ENCODE measurements at regions not wholly inside any gene's neighbourhood (a gene's known extent, or its start where the extent isn't known, plus 50 kb on each side); places are given as distances from the start of the nearest gene placed in this dataset.

- no peak overlapping the region for H3K27ac ChIP-seq (ENCODE audit: extremely low read length, insufficient read depth, low read length)
- no peaks in the 10 kb centered on the region for H3K9me3 ChIP-seq (ENCODE audit: low read length)
- BruUV-seq (replicated peaks), result no TSS peak
- WGBS (ENCODE audit: low lambda C conversion rate), result 0% methylated on average over 3 of the region's 4 CpGs
- H3K79me2 ChIP-seq (ENCODE audit: insufficient read depth, low read length), result no peaks in the 10 kb centered on the region
- TF ChIP-seq HHEX (CRISPR knock-in tag; IDR thresholded peaks at IDR 0.05) (no peak), NFIC (IDR thresholded peaks at IDR 0.05; ENCODE audit: low read length) (no peak), ATF7 (IDR thresholded peaks at IDR 0.05) (no peak), ATF7 (CRISPR knock-in tag; IDR thresholded peaks at IDR 0.05) (no peak)
- in situ Hi-C loops (cut with HindIII; ENCODE audit: extremely low pct_ligation_motif_present, low pct_unique_long_range_greater_than_20kb), result no loop called here
- H3K9ac ChIP-seq (ENCODE audit: insufficient read depth, low read depth, low read length), result no peak overlapping the region
- FAIRE-seq (no peak), ATAC-seq (no peak), DNase-seq (ENCODE audit: low spot score) (no peak)
- no peak overlapping the region for H2AFZ ChIP-seq (ENCODE audit: low read length)
- H3K4me3 ChIP-seq (replicated peaks in 1 of 3; ENCODE audit: insufficient read depth in 1 of 3, low read depth in 2 of 3, low read length in 3 of 3), result no peak overlapping the region
- no peak overlapping the region for H3K4me2 ChIP-seq (ENCODE audit: low read depth, low read length)
- H3K4me1 ChIP-seq (ENCODE audit: insufficient read depth, low read length), result no peaks in the 10 kb centered on the region
- peaks cover 0 to 10% of the 10 kb centered on the region in 2 experiments; a peak in 1 of 5 replicates for H3K27me3 ChIP-seq (ENCODE audit: control insufficient read depth in 1 of 2, insufficient read depth in 2 of 2, low read length in 2 of 2)
- POLR2A ChIA-PET, result no interaction called here
- no peaks in the 10 kb centered on the region for H3K36me3 ChIP-seq (replicated peaks in 1 of 2; ENCODE audit: control insufficient read depth in 1 of 2, insufficient read depth in 2 of 2, low read length in 2 of 2)
- intact Hi-C loops (cut with micrococcal nuclease; ENCODE audit: unreplicated experiment), result no loop called here
- H4K20me1 ChIP-seq (ENCODE audit: insufficient read depth, low read length), result no peaks in the 10 kb centered on the region
- CTCF ChIA-PET (ENCODE audit: low intra/inter-chr PET ratio, low total read pairs), result no interaction called here
These were observed 760.6 kb upstream of the EEF2KMT start for GRCh38 chr16:5858180-5858579.

DNA sequence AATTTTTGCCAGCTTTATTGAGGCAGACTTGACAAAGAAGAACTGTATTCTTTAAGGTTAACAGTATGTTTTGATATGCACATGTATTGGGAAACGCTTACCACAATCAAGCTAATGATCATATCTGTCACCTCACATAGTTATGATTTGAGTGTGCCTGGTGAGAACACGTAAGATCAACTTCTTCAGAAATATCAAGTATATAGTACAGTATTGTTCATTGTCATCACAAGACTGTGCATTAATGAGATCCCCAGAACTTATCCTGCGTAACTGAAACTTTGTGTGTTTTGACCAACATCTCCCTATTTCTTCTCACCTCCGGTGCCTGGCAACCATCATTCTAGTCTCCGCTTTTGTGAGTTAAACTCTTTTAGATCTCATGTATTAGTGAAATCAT is 756.4 kb upstream of the EEF2KMT start:
- Histone ChIP-seq H3K4me1 (ENCODE audit: insufficient read depth, low read length) (no peaks in the 10 kb centered on the region), H2AFZ (ENCODE audit: low read length) (no peak overlapping the region), H3K4me3 (replicated peaks in 1 of 3; ENCODE audit: insufficient read depth in 1 of 3, low read depth in 2 of 3, low read length in 3 of 3) (no peak overlapping the region), H4K20me1 (ENCODE audit: insufficient read depth, low read length) (no peaks in the 10 kb centered on the region), H3K36me3 (replicated peaks in 1 of 2; ENCODE audit: control insufficient read depth in 1 of 2, insufficient read depth in 2 of 2, low read length in 2 of 2) (no peaks in the 10 kb centered on the region), H3K9ac (ENCODE audit: insufficient read depth, low read depth, low read length) (no peak overlapping the region), H3K9me3 (ENCODE audit: low read length) (no peaks in the 10 kb centered on the region), H3K27me3 (ENCODE audit: control insufficient read depth in 1 of 2, insufficient read depth in 2 of 2, low read length in 2 of 2) (peaks cover 0 to 14% of the 10 kb centered on the region in 2 experiments; a peak in 2 of 5 replicates), H3K27ac (ENCODE audit: extremely low read length, insufficient read depth, low read length) (no peak overlapping the region), H3K79me2 (ENCODE audit: insufficient read depth, low read length) (no peaks in the 10 kb centered on the region), H3K4me2 (ENCODE audit: low read depth, low read length) (no peak overlapping the region)
- no peak for DNase-seq (ENCODE audit: low spot score)
- intact Hi-C loops (cut with micrococcal nuclease; ENCODE audit: unreplicated experiment) (no loop called here), in situ Hi-C loops (cut with HindIII; ENCODE audit: extremely low pct_ligation_motif_present, low pct_unique_long_range_greater_than_20kb) (no loop called here)
- no TSS peak for BruUV-seq (replicated peaks)
- WGBS (ENCODE audit: low lambda C conversion rate), result 41% methylated on average over 5 of the region's 5 CpGs
- FAIRE-seq, result no peak
- no peak for ATAC-seq
- ChIA-PET CTCF (ENCODE audit: low intra/inter-chr PET ratio, low total read pairs) (no interaction called here), POLR2A (no interaction called here)
- TF ChIP-seq KDM5B (CRISPR knock-in tag; IDR thresholded peaks at IDR 0.05; ENCODE audit: borderline replicate concordance) (no peak), ZNF75D (CRISPR knock-in tag; IDR thresholded peaks at IDR 0.05; ENCODE audit: borderline replicate concordance) (no peak), RCOR2 (CRISPR knock-in tag; IDR thresholded peaks at IDR 0.05) (no peak), GLMP (CRISPR knock-in tag; IDR thresholded peaks at IDR 0.05; ENCODE audit: borderline replicate concordance) (no peak), ZNF503 (CRISPR knock-in tag; IDR thresholded peaks at IDR 0.05) (no peak), HES4 (CRISPR knock-in tag; IDR thresholded peaks at IDR 0.05; ENCODE audit: borderline replicate concordance) (no peak), HDAC2 (CRISPR knock-in tag; IDR thresholded peaks at IDR 0.05) (no peak), ZBTB3 (CRISPR knock-in tag; IDR thresholded peaks at IDR 0.05; ENCODE audit: borderline replicate concordance, low read depth) (no peak), RAD51 (IDR thresholded peaks at IDR 0.05; ENCODE audit: borderline replicate concordance) (no peak), GATA4 (IDR thresholded peaks at IDR 0.05; ENCODE audit: borderline replicate concordance, low read depth) (no peak), TFAP4 (IDR thresholded peaks at IDR 0.05; ENCODE audit: borderline replicate concordance, low read depth) (no peak), HDAC6 (IDR thresholded peaks at IDR 0.05; ENCODE audit: low read depth, low read length) (no peak), MYNN (CRISPR knock-in tag; IDR thresholded peaks at IDR 0.05; ENCODE audit: low read depth) (no peak), ZNF274 (CRISPR knock-in tag; IDR thresholded peaks at IDR 0.05) (no peak), TMF1 (CRISPR knock-in tag; IDR thresholded peaks at IDR 0.05; ENCODE audit: low read depth) (no peak)

Data from HepG2 (cell line).